Body of pancreas (tissue), 4 donors: ENCODE measurements at regions not wholly inside any gene's neighbourhood (a gene's known extent, or its start where the extent isn't known, plus 50 kb on each side); places are given as distances from the start of the nearest gene placed in this dataset.
"Not testable (repeated sequence)": the region's sequence is repeated elsewhere in the genome, so short reads cannot be mapped to it uniquely, and the experiment has no call there.

Source experiments
- CTCF ChIP-seq, 7 experiments: fragments of 450-650 bp in 4 of 7; fragments of 200-600 bp in 3 of 7; sonication (generic) in 3 of 7; IDR thresholded peaks; one replicate each; pipeline ENCODE4 v1.5.1; 2016 to 2019; ENCODE audit warnings: antibody characterized with exemption in 7 of 7
- POLR2A ChIP-seq, 3 donors: fragments of 450-650 bp; IDR thresholded peaks; one replicate each; pipeline ENCODE4 v1.6.1; 2016; ENCODE audit warnings: antibody characterized with exemption in 3 of 3, mild to moderate bottlenecking in 2 of 3

GRCh38 chr3:187862701-187863277, 117.5 kb upstream of the BCL6 start:
- TF ChIP-seq CTCF, POLR2A (IDR thresholded peaks at IDR 0.05): not testable (repeated sequence)
